ENCODE measurements at regions not wholly inside any gene's neighbourhood (a gene's known extent, or its start where the extent isn't known, plus 50 kb on each side); places are given as distances from the start of the nearest gene placed in this dataset.

- no peak for TF ChIP-seq TAF1 (IDR thresholded peaks at IDR 0.05; ENCODE audit: low read depth)
- no peak for TF ChIP-seq MAX (IDR thresholded peaks at IDR 0.05)
- TF ChIP-seq TEAD4 (IDR thresholded peaks at IDR 0.05), result no peak
- TF ChIP-seq TCF12 (IDR thresholded peaks at IDR 0.05; ENCODE audit: low read depth), result no peak
- no peak for TF ChIP-seq CEBPB (IDR thresholded peaks at IDR 0.05)
- TF ChIP-seq EP300 (IDR thresholded peaks at IDR 0.05; ENCODE audit: borderline replicate concordance), result no peak
- no peak for TF ChIP-seq REST (IDR thresholded peaks at IDR 0.05; ENCODE audit: low read depth)
- no peak for TF ChIP-seq EGR1 (IDR thresholded peaks at IDR 0.05)
- no peak for TF ChIP-seq ZBTB7A (IDR thresholded peaks at IDR 0.05; ENCODE audit: low read depth)
- no peak for TF ChIP-seq NFIC (IDR thresholded peaks at IDR 0.05)
- TF ChIP-seq USF1 (IDR thresholded peaks at IDR 0.05), result no peak
- no peak for TF ChIP-seq FOXM1 (IDR thresholded peaks at IDR 0.05; ENCODE audit: borderline replicate concordance, low read depth)
- no peak for TF ChIP-seq RAD21 (IDR thresholded peaks at IDR 0.05; ENCODE audit: low read depth)
These were observed 64.9 kb upstream of the RREB1 start for GRCh38 chr6:7042654-7043545.

- TF ChIP-seq YY1 (IDR thresholded peaks at IDR 0.05; ENCODE audit: low read depth) (no peak), MAX (IDR thresholded peaks at IDR 0.05) (no peak), CREB1 (IDR thresholded peaks at IDR 0.05; ENCODE audit: low read depth) (no peak), TAF1 (IDR thresholded peaks at IDR 0.05; ENCODE audit: low read depth) (no peak), TEAD4 (IDR thresholded peaks at IDR 0.05) (no peak)
These were observed 62.4 kb upstream of the RREB1 start for GRCh38 chr6:7045331-7045730.

- TF ChIP-seq TCF12 (IDR thresholded peaks at IDR 0.05; ENCODE audit: low read depth) (no peak), TEAD4 (IDR thresholded peaks at IDR 0.05) (no peak), REST (IDR thresholded peaks at IDR 0.05; ENCODE audit: low read depth) (no peak), EGR1 (IDR thresholded peaks at IDR 0.05) (no peak), NFIC (IDR thresholded peaks at IDR 0.05) (no peak), ZBTB7A (IDR thresholded peaks at IDR 0.05; ENCODE audit: low read depth) (no peak), CREB1 (IDR thresholded peaks at IDR 0.05; ENCODE audit: low read depth) (no peak), TAF1 (IDR thresholded peaks at IDR 0.05; ENCODE audit: low read depth) (no peak), FOXM1 (IDR thresholded peaks at IDR 0.05; ENCODE audit: borderline replicate concordance, low read depth) (no peak), EP300 (IDR thresholded peaks at IDR 0.05; ENCODE audit: borderline replicate concordance) (no peak), RAD21 (IDR thresholded peaks at IDR 0.05; ENCODE audit: low read depth) (no peak)
These were observed 62.0 kb upstream of the RREB1 start for GRCh38 chr6:7045746-7046145.

GRCh38 chr6:7047128-7047527, 60.6 kb upstream of the RREB1 start:
- TF ChIP-seq TCF12 (IDR thresholded peaks at IDR 0.05; ENCODE audit: low read depth) (no peak), MAX (IDR thresholded peaks at IDR 0.05) (no peak), RAD21 (IDR thresholded peaks at IDR 0.05; ENCODE audit: low read depth) (no peak), YY1 (IDR thresholded peaks at IDR 0.05; ENCODE audit: low read depth) (no peak), EP300 (IDR thresholded peaks at IDR 0.05; ENCODE audit: borderline replicate concordance) (no peak)

- TF ChIP-seq YY1 (IDR thresholded peaks at IDR 0.05; ENCODE audit: low read depth), result no peak
- no peak for TF ChIP-seq EP300 (IDR thresholded peaks at IDR 0.05; ENCODE audit: borderline replicate concordance)
- no peak for TF ChIP-seq ZBTB7A (IDR thresholded peaks at IDR 0.05; ENCODE audit: low read depth)
- no peak for TF ChIP-seq CEBPB (IDR thresholded peaks at IDR 0.05)
- no peak for TF ChIP-seq FOXM1 (IDR thresholded peaks at IDR 0.05; ENCODE audit: borderline replicate concordance, low read depth)
- TF ChIP-seq REST (IDR thresholded peaks at IDR 0.05; ENCODE audit: low read depth), result no peak
- TF ChIP-seq TAF1 (IDR thresholded peaks at IDR 0.05; ENCODE audit: low read depth), result no peak
- TF ChIP-seq USF1 (IDR thresholded peaks at IDR 0.05), result no peak
- no peak for TF ChIP-seq MAX (IDR thresholded peaks at IDR 0.05)
- no peak for TF ChIP-seq CREB1 (IDR thresholded peaks at IDR 0.05; ENCODE audit: low read depth)
- TF ChIP-seq RAD21 (IDR thresholded peaks at IDR 0.05; ENCODE audit: low read depth), result no peak
- TF ChIP-seq TCF12 (IDR thresholded peaks at IDR 0.05; ENCODE audit: low read depth), result no peak
- TF ChIP-seq TEAD4 (IDR thresholded peaks at IDR 0.05), result no peak
These were observed 59.8 kb upstream of the RREB1 start for GRCh38 chr6:7047966-7048365.

All from Ishikawa (cell line).